ENCODE measurements at regions not wholly inside any gene's neighbourhood (a gene's known extent, or its start where the extent isn't known, plus 50 kb on each side); places are given as distances from the start of the nearest gene placed in this dataset.

DNA sequence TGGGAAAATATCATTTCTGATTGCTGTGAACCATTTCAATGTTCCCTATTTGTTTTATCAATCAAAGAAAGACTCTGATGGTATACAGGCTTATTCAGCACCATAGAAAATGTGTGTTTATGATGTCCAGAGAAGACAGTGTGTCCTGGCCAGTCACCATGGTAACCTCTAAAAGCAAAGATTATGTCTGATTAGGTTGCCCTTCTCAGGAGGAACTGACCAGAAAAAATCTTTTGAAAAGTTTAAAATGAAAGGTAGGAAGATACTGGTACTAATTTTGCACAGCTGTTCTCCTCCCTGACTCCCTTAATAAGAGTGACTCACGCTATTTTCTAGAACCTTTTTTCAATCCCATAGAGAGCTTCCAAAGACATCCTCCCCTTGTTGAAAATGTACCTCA lies 391.8 kb upstream of the DCN start:
- FAIRE-seq: no peak
- no peak for DNase-seq (ENCODE audit: insufficient read length, low spot score)

DNA sequence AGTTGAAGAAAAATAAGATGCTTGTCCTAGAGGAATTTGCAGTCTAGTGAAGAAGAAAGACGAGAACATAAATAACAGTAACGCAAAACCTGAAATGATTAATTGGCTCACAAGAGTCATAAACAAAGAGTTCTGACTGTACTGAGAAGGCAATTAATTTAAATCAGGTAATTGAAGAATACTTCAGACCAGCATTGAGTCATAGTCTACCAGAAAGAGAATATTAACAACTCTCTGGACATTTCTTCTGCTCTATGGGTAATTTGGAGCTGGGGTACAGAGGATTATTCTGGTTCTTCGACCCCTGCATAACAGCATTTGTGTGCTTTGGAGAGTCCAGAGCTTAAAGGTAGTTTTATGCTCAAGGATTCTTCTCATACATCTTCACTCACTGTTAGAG lies 390.3 kb upstream of the DCN start:
- no peak for FAIRE-seq
- DNase-seq (ENCODE audit: insufficient read length, low spot score): no peak

DNA sequence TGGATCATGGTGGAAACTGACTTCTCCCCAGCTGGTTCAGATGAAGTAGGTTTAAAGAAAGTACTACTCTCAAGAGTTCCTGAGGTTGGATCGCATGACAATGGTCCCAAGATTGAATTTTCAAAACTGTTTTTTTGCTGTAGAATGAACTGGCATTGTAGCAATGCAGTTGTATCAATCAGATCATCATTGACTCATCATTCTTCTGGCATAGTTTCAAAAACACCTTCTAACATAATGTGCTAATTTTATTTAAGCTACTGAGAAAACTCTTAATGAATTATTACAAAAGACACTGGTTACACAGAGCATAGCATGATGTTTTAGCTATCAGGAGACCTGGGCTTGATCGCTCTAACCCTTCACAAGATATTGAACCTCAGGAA lies 384.5 kb upstream of the DCN start:
- FAIRE-seq: no peak
- DNase-seq (ENCODE audit: insufficient read length, low spot score): no peak

DNA sequence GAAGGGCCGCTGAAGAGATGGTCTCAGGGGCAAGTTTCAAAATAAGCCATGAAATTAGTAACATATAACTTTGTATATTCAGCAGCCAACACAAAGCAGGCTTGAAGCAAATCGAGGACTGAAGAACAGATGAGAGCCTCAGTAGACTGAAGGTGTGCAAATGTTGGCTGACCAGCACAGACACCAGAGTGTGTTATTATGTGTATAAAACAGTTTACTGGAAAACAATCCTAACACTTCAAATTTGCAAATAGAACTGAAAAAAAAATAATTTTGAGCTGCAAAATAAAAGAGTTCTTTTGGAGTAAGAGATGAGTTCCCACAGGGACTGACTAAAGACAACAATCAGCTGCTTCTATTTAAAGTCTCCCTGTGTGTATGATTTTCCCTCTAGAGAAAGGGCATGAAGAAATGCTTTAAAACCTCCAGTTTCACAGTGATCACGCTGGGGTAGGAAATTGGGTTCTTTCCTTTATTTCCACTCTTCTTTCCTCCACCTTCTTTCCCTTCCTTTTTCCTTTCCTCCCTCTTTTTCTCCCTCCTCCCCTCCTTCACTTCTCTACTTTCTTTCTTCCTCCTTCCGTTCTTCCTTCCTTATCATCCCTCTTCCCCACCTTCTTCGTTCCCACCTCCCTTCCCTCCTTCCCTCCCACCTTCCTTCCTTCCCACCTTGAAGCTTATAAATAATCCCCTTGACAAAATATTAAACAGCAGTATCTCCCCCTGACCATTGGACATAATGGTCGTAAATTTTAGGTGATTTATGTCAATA lies 383.9 kb upstream of the DCN start:
- no peak for FAIRE-seq

DNA sequence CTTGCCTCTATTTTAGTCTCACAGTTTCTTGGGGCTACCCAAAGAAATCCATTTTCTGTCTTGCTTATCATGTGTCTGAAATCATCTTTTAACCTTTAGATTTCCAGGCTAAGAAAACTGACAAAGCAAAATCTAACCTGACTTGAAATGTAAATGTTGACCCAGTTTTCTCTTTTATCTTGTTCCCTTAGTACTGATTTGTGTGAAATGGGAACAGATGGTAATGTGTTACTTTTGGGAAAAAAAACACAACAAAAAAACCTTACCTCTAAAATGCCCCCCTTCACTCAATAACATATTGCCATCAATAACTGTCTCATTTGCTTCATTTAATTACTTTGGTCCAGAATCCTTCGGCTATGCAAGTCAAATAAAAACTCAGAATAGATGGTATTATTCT lies 383.2 kb upstream of the DCN start:
- DNase-seq (ENCODE audit: insufficient read length, low spot score): no peak
- FAIRE-seq: no peak

More for the DNA sequence above, 383.9 kb upstream of the DCN start:
- no peak for DNase-seq (ENCODE audit: insufficient read length, low spot score)

DNA sequence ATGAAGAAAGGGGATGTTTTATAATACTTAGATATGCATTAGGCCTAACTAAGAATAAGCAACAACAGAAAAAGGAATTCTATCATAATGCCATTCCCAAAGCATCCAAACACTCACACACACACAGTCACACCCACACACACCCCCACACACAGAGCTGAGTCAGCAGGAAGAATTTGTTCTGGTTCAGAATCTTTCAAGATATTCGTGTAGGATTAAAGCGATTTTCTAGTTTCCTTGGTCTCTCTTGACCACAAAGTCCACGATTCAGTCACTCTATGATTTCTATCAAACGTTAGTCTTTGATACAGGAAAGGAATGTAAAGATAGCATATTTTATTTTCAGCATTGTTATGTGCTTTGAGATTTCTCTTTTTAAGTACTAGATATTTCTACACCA lies 382.6 kb upstream of the DCN start:
- no peak for FAIRE-seq
- no peak for DNase-seq (ENCODE audit: insufficient read length, low spot score)

DNA sequence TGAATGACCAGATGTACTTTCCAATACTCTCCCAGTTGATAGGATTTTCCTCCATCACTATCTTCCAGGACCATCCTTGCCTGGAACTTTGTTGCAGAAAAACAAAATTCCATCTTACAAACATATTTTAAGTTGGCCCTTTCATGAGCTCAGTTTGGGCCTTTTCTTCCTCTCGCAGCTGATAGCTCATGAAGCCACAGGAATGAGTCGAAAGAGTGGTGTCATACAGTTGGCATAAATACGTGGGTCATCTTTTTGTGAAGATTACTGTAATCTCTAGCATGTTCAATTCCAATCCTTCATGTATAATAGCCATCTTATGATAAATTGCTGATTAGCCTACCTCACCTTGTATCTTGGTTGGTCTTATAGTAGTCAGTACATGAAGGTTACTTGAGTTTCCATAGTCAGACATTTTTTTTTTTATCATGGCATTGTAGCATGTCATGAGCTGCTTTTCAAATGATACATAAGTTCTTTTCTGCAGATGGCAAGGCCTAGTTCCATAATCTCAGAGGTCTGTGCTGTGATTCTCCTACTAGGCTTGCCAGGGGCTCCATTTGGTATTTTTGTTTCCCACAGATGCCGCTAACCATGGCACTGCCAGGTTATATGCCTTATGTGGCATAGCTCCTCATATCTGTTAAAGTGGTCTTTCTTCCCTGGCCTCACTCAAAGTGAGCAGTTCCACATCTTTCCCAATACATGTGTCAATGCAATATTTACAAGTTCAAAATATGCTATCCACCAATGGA lies 380.6 kb upstream of the DCN start:
- no peak for DNase-seq (ENCODE audit: insufficient read length, low spot score)
- FAIRE-seq: no peak

DNA sequence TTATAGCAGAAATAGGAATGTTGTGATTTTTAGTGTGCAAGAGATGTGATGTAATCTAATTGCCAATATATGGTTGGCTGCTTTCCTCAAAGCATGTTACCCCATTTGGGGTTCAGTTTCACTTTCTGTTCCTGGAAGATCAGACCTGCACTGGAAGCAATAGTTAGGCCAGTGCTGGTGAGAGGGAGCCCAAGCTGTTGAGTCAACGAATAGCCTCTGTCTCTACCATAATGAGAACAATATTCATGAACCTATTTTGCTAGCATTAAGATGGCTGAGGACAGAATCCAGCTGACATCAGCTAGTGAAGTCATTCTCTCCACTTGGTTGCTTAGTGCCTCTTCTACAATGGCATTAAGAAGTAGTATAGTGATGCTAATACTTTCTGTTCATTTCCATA lies 379.9 kb upstream of the DCN start:
- no peak for FAIRE-seq
- no peak for DNase-seq (ENCODE audit: insufficient read length, low spot score)

DNA sequence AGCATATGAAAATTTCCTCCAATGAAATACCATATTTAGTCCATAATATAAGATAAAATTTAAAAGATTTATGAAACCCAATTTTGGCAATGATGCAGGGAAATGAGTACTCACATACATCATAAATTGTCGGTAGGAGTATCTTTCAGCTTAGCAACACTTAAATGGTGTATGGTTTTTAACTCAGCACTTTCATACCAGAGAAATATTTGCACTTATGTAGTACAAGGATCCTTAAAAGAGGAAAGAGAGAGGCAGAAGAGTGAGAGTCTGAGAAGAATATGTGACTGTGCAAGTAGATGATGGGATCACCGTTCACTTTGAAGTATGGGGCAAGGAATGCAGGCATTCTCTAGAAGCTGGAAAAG lies 379.3 kb upstream of the DCN start:
- no peak for FAIRE-seq
- DNase-seq (ENCODE audit: insufficient read length, low spot score): no peak

DNA sequence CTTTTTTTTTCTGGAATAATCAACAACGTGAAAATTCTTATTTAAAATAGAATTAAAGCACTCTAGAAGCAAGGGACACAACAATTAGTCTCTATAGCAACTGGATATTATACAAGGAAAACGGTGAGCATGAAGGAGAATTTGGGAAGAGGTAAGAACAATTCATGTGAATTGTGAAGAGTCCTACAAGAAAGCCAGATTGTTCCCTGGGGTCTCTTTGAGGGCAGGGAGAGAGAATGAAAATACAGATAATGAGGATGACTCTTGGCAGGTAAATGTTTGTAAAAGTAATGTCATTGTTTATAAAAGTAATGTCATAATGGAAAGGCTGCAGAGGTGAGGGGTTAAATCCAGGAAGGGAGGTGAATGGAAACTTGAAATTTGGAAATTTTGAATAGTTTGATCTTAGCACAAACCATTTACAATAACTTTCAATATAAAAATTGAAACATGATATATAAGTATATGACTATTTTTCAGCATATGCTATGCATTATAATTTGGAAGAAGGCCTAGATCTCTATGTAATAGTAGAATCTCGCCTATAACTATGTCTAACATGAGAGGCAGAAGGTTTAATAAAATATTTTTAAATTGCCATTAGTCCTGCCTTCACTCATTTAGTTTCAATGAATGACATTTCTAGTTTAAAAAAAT lies 378.8 kb upstream of the DCN start:
- no peak for DNase-seq (ENCODE audit: insufficient read length, low spot score)
- FAIRE-seq: no peak

DNA sequence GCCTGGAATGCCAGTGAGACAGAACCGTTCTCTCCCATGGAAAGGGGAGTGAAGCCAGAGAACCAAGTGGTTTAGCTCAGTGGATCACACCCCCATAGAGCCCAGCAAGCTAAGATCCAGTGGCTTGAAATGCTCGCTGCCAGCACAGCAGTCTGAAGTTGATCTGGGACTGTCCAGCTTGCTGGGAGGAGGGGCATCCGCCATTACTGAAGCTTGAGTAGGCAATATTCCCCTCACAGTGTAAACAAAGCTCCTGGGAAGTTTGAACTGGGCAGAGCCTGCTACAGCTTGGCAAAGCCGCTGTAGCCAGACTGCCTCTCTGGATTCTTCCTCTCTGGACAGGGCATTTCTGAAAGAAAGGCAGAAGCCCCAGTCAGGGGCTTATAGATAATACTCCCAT lies 374.3 kb upstream of the DCN start:
- DNase-seq (ENCODE audit: insufficient read length, low spot score) (no peak), FAIRE-seq (no peak)

DNA sequence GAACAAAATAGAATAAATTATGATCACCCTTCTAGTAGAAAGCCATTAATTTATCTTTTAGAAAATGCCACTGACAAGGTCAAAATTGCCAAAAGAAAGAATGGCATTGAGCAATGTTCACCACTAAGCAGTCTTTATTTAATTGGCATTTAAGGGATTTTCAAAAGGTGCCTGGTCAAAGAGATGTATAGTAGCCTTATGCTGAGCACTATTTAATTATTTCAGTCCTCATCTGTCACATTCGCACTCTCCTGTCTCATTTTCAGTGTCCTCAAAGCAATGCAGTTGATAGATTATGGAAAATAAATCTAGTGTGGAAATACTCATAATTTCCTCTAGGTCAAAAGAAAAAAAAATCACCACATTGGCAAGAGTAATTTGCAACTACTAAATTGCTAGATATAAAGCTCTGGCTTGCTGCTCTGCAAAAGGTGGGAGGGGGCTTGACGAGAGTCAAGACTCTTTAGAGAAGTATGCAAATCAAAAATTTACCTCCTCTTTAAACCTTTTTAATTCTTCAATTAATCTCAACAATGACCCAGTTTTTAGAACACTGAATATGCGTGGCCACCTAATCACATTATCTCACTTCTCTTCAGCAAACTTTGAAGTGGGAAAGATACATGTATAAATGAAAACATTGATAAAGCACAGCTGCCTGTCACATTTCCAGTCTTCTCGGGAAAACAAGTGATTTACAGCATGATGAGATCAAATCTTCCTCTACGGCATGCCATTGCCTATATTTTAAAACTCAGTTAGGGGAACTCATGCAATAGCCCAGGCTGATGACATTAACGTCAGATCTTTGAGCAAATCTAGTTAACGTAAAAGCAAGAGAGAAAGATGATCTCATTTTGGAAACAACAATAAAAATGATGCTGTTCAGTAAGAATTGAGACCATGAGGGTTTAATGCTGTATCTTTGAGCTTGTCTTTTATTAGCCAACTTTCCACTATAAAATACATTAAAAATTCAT lies 373.1 kb upstream of the DCN start:
- DNase-seq (ENCODE audit: insufficient read length, low spot score) (no peak), FAIRE-seq (no peak)

DNA sequence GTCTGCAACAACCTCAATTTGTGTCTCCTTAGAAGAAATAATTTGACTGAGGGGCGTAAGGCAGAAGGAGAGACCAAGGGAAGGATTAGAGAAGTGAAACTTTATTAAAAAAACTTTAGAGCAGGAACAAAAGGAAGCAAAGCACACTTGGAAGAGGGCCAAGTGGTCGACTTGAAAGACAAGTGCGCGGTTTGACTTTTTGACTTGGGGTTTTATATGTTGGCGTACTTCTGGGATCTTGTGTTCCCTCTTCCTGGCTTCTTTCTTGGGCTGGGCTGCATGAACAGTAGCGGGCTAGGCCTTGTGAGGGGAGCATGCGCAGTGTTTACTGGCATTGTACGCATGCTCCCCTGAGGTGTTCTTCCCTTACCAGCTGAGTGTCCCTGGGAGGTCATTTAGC lies 369.3 kb upstream of the DCN start:
- no peak for FAIRE-seq

DNA sequence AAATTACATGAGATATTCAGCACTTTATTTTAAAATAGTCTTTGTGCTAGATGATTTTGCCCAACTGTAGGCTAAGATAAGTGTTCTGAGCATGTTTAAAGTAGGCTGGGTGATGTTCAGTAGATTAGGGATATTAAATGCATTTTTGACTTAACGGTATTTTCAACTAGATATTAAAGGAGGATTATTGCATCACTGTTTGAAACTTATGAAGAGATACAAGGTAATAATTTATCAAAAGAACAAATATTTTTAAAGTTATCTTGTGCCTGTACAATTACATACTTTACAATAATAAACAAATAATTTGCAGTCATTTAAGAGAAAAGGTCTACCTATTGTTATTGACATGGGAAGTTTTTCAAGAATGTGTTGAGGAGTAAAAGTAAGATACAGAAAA lies 368.6 kb upstream of the DCN start:
- DNase-seq (ENCODE audit: insufficient read length, low spot score) (no peak), FAIRE-seq (no peak)

More for the DNA sequence above, 369.3 kb upstream of the DCN start:
- DNase-seq (ENCODE audit: insufficient read length, low spot score): no peak

DNA sequence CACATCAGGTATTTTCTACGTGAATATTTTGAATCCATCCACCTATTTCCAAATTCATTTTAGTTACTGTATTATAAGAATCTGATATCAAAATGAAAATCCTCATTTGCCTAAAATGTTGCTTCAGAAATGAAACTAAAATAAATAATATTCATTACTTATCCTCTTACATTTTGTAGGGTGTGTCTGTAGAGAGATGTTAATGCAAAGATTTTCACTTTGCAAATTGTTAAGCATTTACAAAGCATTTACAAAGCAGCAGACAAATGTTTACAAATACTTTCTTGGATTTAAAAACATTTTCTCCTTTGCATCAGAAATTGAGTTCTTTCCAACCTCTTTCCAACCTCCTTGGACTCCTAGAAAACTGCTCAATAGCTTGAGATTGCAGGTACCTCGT lies 360.0 kb upstream of the DCN start:
- DNase-seq (ENCODE audit: insufficient read length, low spot score) (no peak), FAIRE-seq (no peak)

DNA sequence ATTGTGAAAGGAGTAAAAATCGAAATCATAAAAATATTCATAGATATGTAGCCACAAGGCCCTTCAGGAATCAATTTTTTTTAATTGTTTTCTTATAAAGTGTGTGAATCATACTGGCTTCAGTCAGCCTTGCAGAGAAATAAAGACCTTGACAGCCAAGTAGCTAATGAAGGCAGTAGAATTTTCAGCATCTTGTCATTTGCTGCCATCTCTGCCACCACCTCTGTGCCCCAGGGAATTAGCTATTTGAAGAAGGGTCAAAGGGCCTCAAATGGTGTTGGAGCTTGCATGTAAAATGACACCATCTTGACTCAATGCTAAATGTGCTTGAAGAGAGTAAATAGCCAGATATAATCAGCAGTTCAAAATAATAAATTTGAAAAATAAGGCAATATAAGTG lies 359.4 kb upstream of the DCN start:
- FAIRE-seq (no peak), DNase-seq (ENCODE audit: insufficient read length, low spot score) (no peak)

DNA sequence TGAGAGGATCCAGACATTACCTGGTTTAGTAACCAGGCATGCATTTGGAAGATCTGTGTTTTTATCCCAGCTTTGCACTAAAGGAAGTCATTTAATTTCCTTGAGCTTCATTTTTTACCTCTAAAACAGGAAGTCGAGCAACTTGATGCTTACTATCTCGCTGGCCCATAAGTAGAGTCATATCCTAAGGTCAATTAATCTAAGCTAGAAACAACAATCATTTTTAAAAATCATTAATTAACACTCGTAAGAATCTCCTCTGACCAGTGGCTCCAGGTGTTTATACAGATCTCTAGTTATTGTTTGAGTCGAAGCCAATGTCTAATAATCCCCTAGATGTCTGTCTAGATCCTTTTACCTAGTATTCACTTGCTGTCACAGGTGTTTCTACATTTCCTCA lies 355.8 kb upstream of the DCN start:
- DNase-seq (ENCODE audit: insufficient read length, low spot score): no peak
- FAIRE-seq: no peak

DNA sequence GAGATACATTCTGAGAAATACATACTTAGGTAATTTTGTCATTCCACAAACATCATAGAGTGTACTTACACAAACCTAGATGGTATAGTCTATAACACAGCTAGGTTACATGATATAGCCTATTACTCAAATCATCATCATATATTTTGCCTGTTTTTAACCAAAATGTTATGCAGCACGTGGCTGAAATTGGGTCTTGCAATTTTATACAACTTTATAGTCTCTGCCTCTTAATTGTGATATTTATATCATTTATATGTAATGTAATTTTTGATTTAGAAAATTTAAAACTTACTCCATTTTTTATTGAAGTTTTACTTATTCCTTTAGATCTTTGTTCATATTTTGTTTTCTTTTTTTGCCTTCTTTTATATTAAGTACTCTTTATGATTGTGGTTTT lies 350.7 kb upstream of the DCN start:
- DNase-seq (ENCODE audit: insufficient read length, low spot score): no peak
- FAIRE-seq: no peak

DNA sequence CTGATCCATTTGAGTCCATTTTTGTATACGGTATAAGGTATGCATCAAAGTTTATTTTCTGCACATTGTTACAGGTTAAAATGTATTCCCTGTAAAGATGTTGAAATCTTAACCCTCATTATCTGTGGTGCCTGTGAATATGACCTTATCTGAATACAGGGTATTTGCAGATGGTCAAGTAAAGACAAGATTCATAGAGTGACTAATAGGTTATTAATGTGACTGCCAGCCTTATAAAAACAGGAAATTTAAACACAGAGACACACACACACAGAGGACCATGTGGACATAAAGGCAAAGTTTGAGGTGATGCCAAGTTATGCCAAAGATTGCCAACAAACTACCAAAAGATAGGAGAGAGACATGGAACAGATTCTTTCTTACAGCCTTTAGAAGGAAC lies 347.2 kb upstream of the DCN start:
- no peak for DNase-seq (ENCODE audit: insufficient read length, low spot score)
- FAIRE-seq: no peak

DNA sequence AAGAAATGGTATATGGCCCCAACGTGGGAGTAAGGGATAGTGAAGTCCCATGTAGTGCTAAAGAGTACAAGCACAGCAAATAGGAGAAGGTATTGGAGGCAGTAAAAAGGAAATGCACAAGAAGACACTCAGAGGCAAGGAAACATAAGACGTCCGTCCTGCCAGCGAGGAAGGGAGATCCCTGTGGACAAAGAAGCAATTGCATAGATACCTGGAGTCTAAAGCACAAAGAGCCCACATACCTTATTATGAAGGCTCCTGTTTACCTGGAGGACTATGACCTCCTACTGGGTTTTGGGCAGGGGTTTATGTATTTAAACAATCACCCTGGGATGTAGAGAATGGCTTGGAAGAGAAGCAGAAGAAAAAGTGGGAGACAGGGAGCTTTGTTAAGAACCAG lies 341.2 kb upstream of the DCN start:
- FAIRE-seq (no peak), DNase-seq (ENCODE audit: insufficient read length, low spot score) (no peak)

DNA sequence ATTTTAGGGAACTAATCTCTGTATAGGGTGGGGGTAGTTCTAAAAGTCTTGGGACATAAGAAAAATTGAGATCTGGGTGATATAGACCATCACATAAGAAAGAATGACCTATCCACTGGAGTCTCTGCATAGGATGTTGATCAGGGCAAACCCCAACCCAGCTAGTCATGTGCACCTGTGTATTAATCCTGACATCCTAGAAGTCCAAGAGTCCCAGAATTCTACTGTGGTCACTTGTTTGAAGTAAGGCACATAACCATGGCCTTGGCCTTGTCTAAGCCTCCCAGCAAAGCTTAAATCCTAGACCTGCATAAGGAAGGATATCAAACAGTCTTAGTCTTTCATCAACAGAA lies 334.1 kb upstream of the DCN start:
- FAIRE-seq: no peak

More for the DNA sequence above, 334.1 kb upstream of the DCN start:
- no peak for DNase-seq (ENCODE audit: insufficient read length, low spot score)

All from GM19239 (cell line).